AG04450 (cell line): ENCODE measurements at regions not wholly inside any gene's neighbourhood (a gene's known extent, or its start where the extent isn't known, plus 50 kb on each side); places are given as distances from the start of the nearest gene placed in this dataset.
"Not testable (repeated sequence)": the region's sequence is repeated elsewhere in the genome, so short reads cannot be mapped to it uniquely, and the experiment has no call there.

Experiments
- CTCF ChIA-PET: fragments of 300-600, 350-600 bp; formaldehyde crosslinking; extraction: SDS; loops from one replicate; lab custom pipeline; 2022; ENCODE audit warnings: antibody characterized with exemption, inconsistent platforms; lab: Charles Lee
- POLR2A ChIA-PET: fragments of 350-600 bp; formaldehyde crosslinking; extraction: SDS; loops from one replicate; lab custom pipeline; 2021; ENCODE audit warnings: antibody characterized with exemption, inconsistent platforms; lab: Yijun Ruan, JAX
- DNase-seq: peaks from one replicate; pipeline ENCODE4 v3.0.0-alpha.2; 2011; ENCODE audit warnings: low read depth, low spot score
- H3K27ac ChIP-seq: one replicate; pipeline ENCODE4 v1.5.1; 2012; ENCODE audit warnings: low read depth, low read length, control low read depth
- H3K27me3 ChIP-seq: one replicate; pipeline ENCODE4 v1.6.0; 2012; ENCODE audit warnings: low read length; ENCODE audit not compliant: control insufficient read depth, insufficient read depth
- H3K4me3 ChIP-seq: 2 replicates; pipeline ENCODE4 v1.5.1; 2011; ENCODE audit warnings: mild to moderate bottlenecking, low read depth, low read length, control low read depth
- H3K9me3 ChIP-seq: 2 replicates; pipeline ENCODE4 v1.5.1; 2012; ENCODE audit warnings: low read length; ENCODE audit not compliant: control insufficient read depth, insufficient read depth
- TF ChIP-seq, protein P1 (sequence below): IDR thresholded peaks from 2 replicates; pipeline ENCODE4 v1.5.1; 2011; ENCODE audit warnings: low read depth, low read length, control low read depth, inconsistent platforms

DNA sequence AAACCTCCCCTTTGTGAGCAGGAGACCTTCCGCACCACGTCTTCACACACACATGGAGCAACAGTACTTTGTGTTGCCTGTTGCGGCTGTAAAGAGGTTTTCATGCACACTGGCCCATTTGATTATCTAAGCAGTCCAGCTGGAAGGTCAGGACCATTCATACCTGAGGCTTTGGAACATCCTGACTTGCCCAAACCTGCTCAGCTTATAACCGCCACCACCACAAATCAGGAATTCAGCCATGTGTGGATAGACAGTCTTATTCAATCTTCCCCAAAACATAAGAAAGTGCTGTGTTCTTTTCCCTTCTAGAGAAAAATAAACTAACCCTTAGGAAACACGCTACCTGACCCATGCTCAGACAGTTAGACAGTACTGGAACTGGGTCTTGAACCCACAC, 81.6 kb upstream of the XYLT1 start:
- POLR2A ChIA-PET: no interaction called here
- CTCF ChIA-PET: interaction anchor here (0.7 kb wide), 1 partner anchor 27 kb away, joined by 3 read pairs; no protein-coding TSS in a partner anchor
- TF ChIP-seq, protein P1, sequence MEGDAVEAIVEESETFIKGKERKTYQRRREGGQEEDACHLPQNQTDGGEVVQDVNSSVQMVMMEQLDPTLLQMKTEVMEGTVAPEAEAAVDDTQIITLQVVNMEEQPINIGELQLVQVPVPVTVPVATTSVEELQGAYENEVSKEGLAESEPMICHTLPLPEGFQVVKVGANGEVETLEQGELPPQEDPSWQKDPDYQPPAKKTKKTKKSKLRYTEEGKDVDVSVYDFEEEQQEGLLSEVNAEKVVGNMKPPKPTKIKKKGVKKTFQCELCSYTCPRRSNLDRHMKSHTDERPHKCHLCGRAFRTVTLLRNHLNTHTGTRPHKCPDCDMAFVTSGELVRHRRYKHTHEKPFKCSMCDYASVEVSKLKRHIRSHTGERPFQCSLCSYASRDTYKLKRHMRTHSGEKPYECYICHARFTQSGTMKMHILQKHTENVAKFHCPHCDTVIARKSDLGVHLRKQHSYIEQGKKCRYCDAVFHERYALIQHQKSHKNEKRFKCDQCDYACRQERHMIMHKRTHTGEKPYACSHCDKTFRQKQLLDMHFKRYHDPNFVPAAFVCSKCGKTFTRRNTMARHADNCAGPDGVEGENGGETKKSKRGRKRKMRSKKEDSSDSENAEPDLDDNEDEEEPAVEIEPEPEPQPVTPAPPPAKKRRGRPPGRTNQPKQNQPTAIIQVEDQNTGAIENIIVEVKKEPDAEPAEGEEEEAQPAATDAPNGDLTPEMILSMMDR: no peak
- no peak overlapping the region for H3K4me3 ChIP-seq
- H3K27ac ChIP-seq: no peak overlapping the region
- H3K27me3 ChIP-seq: no peaks in the 10 kb centered on the region
- no peaks in the 10 kb centered on the region for H3K9me3 ChIP-seq
- DNase-seq: no peak

DNA sequence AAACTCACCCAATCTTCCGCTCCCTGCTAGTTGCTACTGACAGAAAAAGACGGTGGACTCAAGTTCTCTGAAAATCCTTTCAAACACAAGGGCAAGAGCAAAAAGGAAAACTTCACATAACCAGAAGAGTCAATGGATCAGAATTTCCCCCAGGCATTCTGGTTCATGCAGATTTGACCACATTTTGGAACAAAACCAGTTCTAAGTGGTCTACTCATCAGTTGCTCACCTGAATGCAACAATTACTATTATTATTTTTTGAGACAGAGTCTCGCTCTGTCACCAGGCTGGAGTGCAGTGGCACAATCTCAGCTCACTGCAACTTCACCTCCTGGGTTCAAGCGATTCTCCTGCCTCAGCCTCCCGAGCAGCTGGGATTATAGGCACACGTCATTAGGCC, 80.9 kb upstream of the XYLT1 start:
- H3K27ac ChIP-seq: peak overlapping the region; percentile 21
- not testable (repeated sequence) for DNase-seq, H3K27me3 ChIP-seq, H3K9me3 ChIP-seq, H3K4me3 ChIP-seq
- POLR2A ChIA-PET: interaction anchor here (0.7 kb wide), 2 partner anchors 36 to 1477 kb away, joined by 3 to 5 read pairs; no protein-coding TSS in a partner anchor
- CTCF ChIA-PET: interaction anchor here (0.6 to 0.7 kb wide), 3 partner anchors 27 to 1285 kb away, joined by 3 to 4 read pairs (median 4); no protein-coding TSS in a partner anchor

DNA sequence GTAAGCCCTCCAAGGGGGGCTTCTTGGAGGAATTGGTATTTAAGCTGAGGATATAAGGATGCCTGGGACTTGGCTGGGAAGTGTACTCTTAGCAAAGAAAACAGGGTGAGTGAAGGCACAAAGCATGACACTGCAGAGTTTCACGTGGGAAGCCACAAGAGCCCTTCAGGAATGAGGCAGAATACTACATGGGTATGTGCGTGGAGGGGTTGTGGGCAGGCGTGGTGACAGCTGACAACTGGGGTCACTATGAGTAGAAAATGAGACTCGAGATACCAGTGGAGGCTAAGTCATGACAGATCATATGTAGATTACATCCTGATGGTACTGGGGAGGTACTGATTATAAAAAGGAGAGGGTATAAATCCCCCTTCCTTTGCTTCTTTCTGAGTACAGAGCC, 78.1 kb upstream of the XYLT1 start:
- TF ChIP-seq, protein P1: no peak
- DNase-seq: no peak
- Histone ChIP-seq H3K27ac (no peak overlapping the region), H3K27me3 (no peaks in the 10 kb centered on the region), H3K4me3 (no peak overlapping the region), H3K9me3 (no peaks in the 10 kb centered on the region)
- ChIA-PET CTCF (interaction anchor here (0.7 to 2.3 kb wide), 3 partner anchors 8 to 31 kb away, joined by 3 to 14 read pairs (median 4); no protein-coding TSS in a partner anchor), POLR2A (no interaction called here)

DNA sequence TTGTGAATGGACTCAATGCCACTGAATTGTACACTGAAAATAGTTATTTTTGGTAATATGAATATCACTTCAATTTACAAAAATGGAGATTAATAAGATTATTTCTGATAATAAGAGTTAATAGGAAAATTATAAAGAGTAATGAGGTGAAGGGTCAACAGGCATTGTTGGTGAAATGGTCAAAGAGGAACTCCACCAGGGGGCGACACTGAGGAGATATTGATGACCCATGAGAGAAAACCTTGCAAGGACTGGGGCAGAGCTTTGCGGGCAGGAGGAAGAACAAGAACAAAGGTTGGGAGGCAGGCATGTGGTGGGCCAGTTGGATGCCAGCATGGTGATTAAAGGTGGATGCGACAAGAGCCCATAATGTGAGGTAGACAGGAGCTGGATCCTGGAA, 74.0 kb upstream of the XYLT1 start:
- no peak for DNase-seq
- no peaks in the 10 kb centered on the region for H3K9me3 ChIP-seq
- TF ChIP-seq, protein P1: peak; percentile 23; the same call in 1 of the 2 replicates
- no peak overlapping the region for H3K4me3 ChIP-seq
- ChIA-PET CTCF (interaction anchor here (1.1 to 1.8 kb wide), 3 partner anchors 10 to 34 kb away, joined by 3 to 8 read pairs (median 8); no protein-coding TSS in a partner anchor), POLR2A (no interaction called here)
- H3K27me3 ChIP-seq: no peaks in the 10 kb centered on the region
- H3K27ac ChIP-seq: no peak overlapping the region

DNA sequence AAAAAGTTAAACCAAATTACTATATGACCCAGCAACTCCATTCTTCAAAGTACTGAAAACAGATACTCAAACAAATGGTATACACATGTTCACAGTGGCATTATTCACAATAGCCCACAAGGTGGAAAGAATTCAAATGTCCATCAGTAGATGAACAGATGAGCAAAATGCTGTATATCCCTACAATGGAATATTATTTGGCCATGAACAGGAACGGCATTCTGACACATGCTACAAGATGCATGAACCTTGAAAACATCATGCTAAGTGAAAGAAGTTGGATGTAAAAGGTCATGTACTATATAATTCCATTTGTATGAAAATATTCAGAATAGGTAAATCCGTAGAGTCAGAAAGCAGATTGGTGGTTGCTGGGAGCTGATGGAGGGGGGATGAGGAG, 73.5 kb upstream of the XYLT1 start:
- H3K9me3 ChIP-seq: no peaks in the 10 kb centered on the region
- no peaks in the 10 kb centered on the region for H3K27me3 ChIP-seq
- POLR2A ChIA-PET: no interaction called here

More for the DNA sequence above, 73.5 kb upstream of the XYLT1 start:
- Histone ChIP-seq H3K27ac (no peak overlapping the region), H3K4me3 (no peak overlapping the region)
- no peak for DNase-seq
- TF ChIP-seq, protein P1: no peak
- CTCF ChIA-PET: interaction anchor here (1.8 kb wide), 1 partner anchor 10 kb away, joined by 8 read pairs; no protein-coding TSS in a partner anchor
